B cell (primary cell): ENCODE measurements at regions not wholly inside any gene's neighbourhood (a gene's known extent, or its start where the extent isn't known, plus 50 kb on each side); places are given as distances from the start of the nearest gene placed in this dataset.

Experiments used
- EZH2 ChIP-seq: IDR thresholded peaks from 2 replicates; pipeline ENCODE4 v1.6.1; 2012; ENCODE audit warnings: borderline replicate concordance, low read depth, mild to moderate bottlenecking, moderate library complexity, low read length; ENCODE audit not compliant: insufficient read depth, poor library complexity, severe bottlenecking
- TF ChIP-seq, protein P1 (sequence below): fragments of 200-600 bp; IDR thresholded peaks from one replicate; pipeline ENCODE4 v1.8.0; 2022; ENCODE audit warnings: antibody characterized with exemption, mild to moderate bottlenecking

DNA sequence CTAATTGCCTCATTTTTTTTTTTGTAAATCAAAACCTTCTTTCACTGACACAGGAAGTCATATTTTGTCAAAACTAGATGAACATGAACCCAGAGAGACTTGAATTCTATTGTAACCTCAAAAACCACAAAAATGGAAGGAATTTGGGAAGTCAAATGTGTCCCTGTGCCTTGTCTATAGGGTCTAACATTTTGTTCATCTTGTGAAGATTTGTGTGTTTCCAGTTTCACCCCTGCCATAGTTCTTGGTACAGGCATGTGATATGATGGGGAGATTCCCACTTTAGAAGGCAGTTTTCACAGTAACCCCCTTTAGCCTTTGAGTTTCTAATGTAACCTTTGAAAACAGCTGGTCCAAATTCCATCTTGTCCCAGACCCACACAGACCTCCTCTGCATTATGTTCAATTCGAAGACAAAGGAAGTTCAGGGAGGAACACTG, 318.5 kb upstream of the ADAMTS9 start:
- TF ChIP-seq, protein P1, sequence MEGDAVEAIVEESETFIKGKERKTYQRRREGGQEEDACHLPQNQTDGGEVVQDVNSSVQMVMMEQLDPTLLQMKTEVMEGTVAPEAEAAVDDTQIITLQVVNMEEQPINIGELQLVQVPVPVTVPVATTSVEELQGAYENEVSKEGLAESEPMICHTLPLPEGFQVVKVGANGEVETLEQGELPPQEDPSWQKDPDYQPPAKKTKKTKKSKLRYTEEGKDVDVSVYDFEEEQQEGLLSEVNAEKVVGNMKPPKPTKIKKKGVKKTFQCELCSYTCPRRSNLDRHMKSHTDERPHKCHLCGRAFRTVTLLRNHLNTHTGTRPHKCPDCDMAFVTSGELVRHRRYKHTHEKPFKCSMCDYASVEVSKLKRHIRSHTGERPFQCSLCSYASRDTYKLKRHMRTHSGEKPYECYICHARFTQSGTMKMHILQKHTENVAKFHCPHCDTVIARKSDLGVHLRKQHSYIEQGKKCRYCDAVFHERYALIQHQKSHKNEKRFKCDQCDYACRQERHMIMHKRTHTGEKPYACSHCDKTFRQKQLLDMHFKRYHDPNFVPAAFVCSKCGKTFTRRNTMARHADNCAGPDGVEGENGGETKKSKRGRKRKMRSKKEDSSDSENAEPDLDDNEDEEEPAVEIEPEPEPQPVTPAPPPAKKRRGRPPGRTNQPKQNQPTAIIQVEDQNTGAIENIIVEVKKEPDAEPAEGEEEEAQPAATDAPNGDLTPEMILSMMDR, result no peak
- no peak for TF ChIP-seq EZH2
